Stimulated activated CD4-positive, alpha-beta T cell treated with anti-CD3 and anti-CD28 coated beads, Interleukin-2, amount 100 ng/mL, for 24 hours (primary cell): ENCODE measurements at regions not wholly inside any gene's neighbourhood (a gene's known extent, or its start where the extent isn't known, plus 50 kb on each side); places are given as distances from the start of the nearest gene placed in this dataset.
"Not testable (repeated sequence)": the region's sequence is repeated elsewhere in the genome, so short reads cannot be mapped to it uniquely, and the experiment has no call there.

Experiments
- DNase-seq, 2 donors: peaks; one replicate each; pipeline ENCODE4 v3.0.0-alpha.2; 2020

- no peak for DNase-seq
Observed at GRCh38 chr1:214864896-214865688, 217.4 kb upstream of the KCNK2 start.

GRCh38 chr1:214870426-214870825 lies 212.1 kb upstream of the KCNK2 start:
- DNase-seq = not testable (repeated sequence)

- no peak for DNase-seq
Observed at GRCh38 chr1:214880956-214881355, 201.6 kb upstream of the KCNK2 start.

- no peak for DNase-seq
Observed at GRCh38 chr1:214882616-214883015, 199.9 kb upstream of the KCNK2 start.

GRCh38 chr1:214895011-214895600 lies 187.4 kb upstream of the KCNK2 start:
- no peak for DNase-seq

- DNase-seq = no peak
Observed at GRCh38 chr1:214896921-214897320, 185.6 kb upstream of the KCNK2 start.

GRCh38 chr1:214897581-214897980 lies 185.0 kb upstream of the KCNK2 start:
- no peak for DNase-seq

- no peak for DNase-seq
Observed at GRCh38 chr1:214898161-214898560, 184.4 kb upstream of the KCNK2 start.

GRCh38 chr1:214898718-214899117 lies 183.8 kb upstream of the KCNK2 start:
- no peak for DNase-seq

GRCh38 chr1:214899908-214900460 lies 182.6 kb upstream of the KCNK2 start:
- no peak for DNase-seq

GRCh38 chr1:214900590-214900989 lies 181.9 kb upstream of the KCNK2 start:
- DNase-seq = no peak

- DNase-seq = no peak
Observed at GRCh38 chr1:214901718-214902117, 180.8 kb upstream of the KCNK2 start.

GRCh38 chr1:214902636-214903320 lies 179.8 kb upstream of the KCNK2 start:
- DNase-seq = no peak

GRCh38 chr1:214912127-214912526 lies 170.4 kb upstream of the KCNK2 start:
- DNase-seq = no peak

- no peak for DNase-seq
Observed at GRCh38 chr1:214913966-214914365, 168.6 kb upstream of the KCNK2 start.

- DNase-seq = no peak
Observed at GRCh38 chr1:214917081-214917635, 165.4 kb upstream of the KCNK2 start.

- DNase-seq = no peak
Observed at GRCh38 chr1:214918745-214919144, 163.8 kb upstream of the KCNK2 start.

- DNase-seq = no peak
Observed at GRCh38 chr1:214920337-214920736, 162.2 kb upstream of the KCNK2 start.

- DNase-seq = no peak
Observed at GRCh38 chr1:214923278-214923915, 159.1 kb upstream of the KCNK2 start.

GRCh38 chr1:214927796-214928195 lies 154.7 kb upstream of the KCNK2 start:
- DNase-seq = no peak

GRCh38 chr1:214928574-214928973 lies 154.0 kb upstream of the KCNK2 start:
- DNase-seq = no peak

- peak in 1 of 2 donors; percentile 12 for DNase-seq
Observed at GRCh38 chr1:214933375-214933774, 149.2 kb upstream of the KCNK2 start.

- DNase-seq = no peak
Observed at GRCh38 chr1:214934045-214934444, 148.5 kb upstream of the KCNK2 start.
